ENCODE measurements at regions not wholly inside any gene's neighbourhood (a gene's known extent, or its start where the extent isn't known, plus 50 kb on each side); places are given as distances from the start of the nearest gene placed in this dataset.

- Histone ChIP-seq H3K36me3 (ENCODE audit: control insufficient read depth in 2 of 4, insufficient read depth in 4 of 4, low read length in 3 of 4) (no peaks in the 10 kb centered on the region), H4K91ac (replicated peaks; ENCODE audit: insufficient read length, low read length) (no peak overlapping the region), H3K27ac (ENCODE audit: low read depth, low read length) (no peak overlapping the region; the same call in 1 of the 2 replicates), H3K14ac (ENCODE audit: insufficient read length) (no peak overlapping the region), H4K20me1 (replicated peaks in 1 of 2; ENCODE audit: control insufficient read depth in 1 of 2, insufficient read depth in 2 of 2, low read length in 2 of 2) (no peaks in the 10 kb centered on the region), H2BK5ac (ENCODE audit: low read depth, low read length) (no peak overlapping the region), H2BK20ac (ENCODE audit: low read length) (no peak overlapping the region), H4K8ac (ENCODE audit: extremely low read depth, insufficient read depth, low read length) (no peak overlapping the region), H3K79me2 (ENCODE audit: control insufficient read depth in 1 of 2, insufficient read depth in 2 of 2, low read length in 2 of 2) (no peaks in the 10 kb centered on the region), H3K23ac (ENCODE audit: insufficient read length) (no peak overlapping the region), H3K27me3 (replicated peaks in 1 of 4; ENCODE audit: control insufficient read depth in 3 of 4, extremely low read depth in 1 of 4, insufficient read depth in 3 of 4, low read length in 3 of 4) (no peaks in the 10 kb centered on the region), H3K9ac (replicated peaks in 1 of 4; ENCODE audit: extremely low read depth in 1 of 4, low read depth in 3 of 4, low read length in 3 of 4) (no peak overlapping the region), H3K23me2 (ENCODE audit: low read depth, low read length) (no peaks in the 10 kb centered on the region), H2AK5ac (ENCODE audit: low read depth, low read length) (no peak overlapping the region; the same call in 1 of the 2 replicates), H3K4me2 (ENCODE audit: insufficient read depth in 1 of 2, low read depth in 2 of 2, low read length in 2 of 2) (no peak overlapping the region), H2BK12ac (ENCODE audit: low read depth, low read length) (no peak overlapping the region), H3K4me1 (replicated peaks in 1 of 4; ENCODE audit: control insufficient read depth in 3 of 4, insufficient read depth in 4 of 4, low read length in 3 of 4) (0 out of 7 replicates have a peak, but pooled peaks cover 0 to 5% (median under 1%) of the 10 kb centered on the region in 4 experiments), H2BK15ac (ENCODE audit: low read length) (no peak overlapping the region), H3K18ac (ENCODE audit: extremely low read depth, low read length) (no peak overlapping the region), H3K4me3 (ENCODE audit: extremely low read depth in 1 of 4, insufficient read depth in 2 of 4, low read depth in 3 of 4, low read length in 4 of 4) (no peak overlapping the region), H2BK120ac (replicated peaks; ENCODE audit: low read depth, low read length) (no peak overlapping the region), H3K4ac (replicated peaks; ENCODE audit: insufficient read length, low read depth, low read length) (no peak overlapping the region), H3K56ac (replicated peaks; ENCODE audit: insufficient read length, low read depth, low read length) (no peak overlapping the region), H4K5ac (ENCODE audit: insufficient read length, low read depth, low read length) (no peak overlapping the region), H3K9me3 (ENCODE audit: insufficient read depth in 2 of 2, low read depth in 1 of 2, low read length in 1 of 2) (no peaks in the 10 kb centered on the region), H3K79me1 (ENCODE audit: low read depth, low read length) (no peaks in the 10 kb centered on the region), H2AFZ (ENCODE audit: low read length) (no peak overlapping the region)
- ChIA-PET POLR2A (ENCODE audit: partially characterized antibody) (no interaction called here), CTCF (ENCODE audit: partially characterized antibody) (interaction anchor here (1.0 to 1.2 kb wide), 2 partner anchors 61 to 272 kb away, joined by 3 read pairs; no protein-coding TSS in a partner anchor)
- no peak for TF ChIP-seq CEBPB (IDR thresholded peaks at IDR 0.05; ENCODE audit: low read depth, low read length)
- TF ChIP-seq, protein P1, sequence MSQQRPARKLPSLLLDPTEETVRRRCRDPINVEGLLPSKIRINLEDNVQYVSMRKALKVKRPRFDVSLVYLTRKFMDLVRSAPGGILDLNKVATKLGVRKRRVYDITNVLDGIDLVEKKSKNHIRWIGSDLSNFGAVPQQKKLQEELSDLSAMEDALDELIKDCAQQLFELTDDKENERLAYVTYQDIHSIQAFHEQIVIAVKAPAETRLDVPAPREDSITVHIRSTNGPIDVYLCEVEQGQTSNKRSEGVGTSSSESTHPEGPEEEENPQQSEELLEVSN (IDR thresholded peaks at IDR 0.05) = no peak
- no peak for TF ChIP-seq EZH2 (IDR thresholded peaks at IDR 0.05; ENCODE audit: low read depth, low read length, severe bottlenecking)
- TF ChIP-seq NRF1 (IDR thresholded peaks at IDR 0.05; ENCODE audit: low read depth, low read length) = no peak
- TF ChIP-seq PHF8 (conservative IDR thresholded peaks at IDR 0.05; ENCODE audit: low read depth, low read length) = no peak
- TF ChIP-seq SIX5 (IDR thresholded peaks at IDR 0.05; ENCODE audit: low read depth, low read length) = no peak
- no peak for TF ChIP-seq TBP (IDR thresholded peaks at IDR 0.05; ENCODE audit: low read depth, low read length)
- DNase-seq (ENCODE audit: low read depth in 1 of 2, low spot score in 2 of 2) = no peak
- WGBS, 2 experiments (ENCODE audit: extremely low coverage in 1 of 2, insufficient coverage in 1 of 2, insufficient read length in 1 of 2, insufficient replicate concordance in 2 of 2, low coverage in 1 of 2, low lambda C conversion rate in 2 of 2, missing lambda C conversion rate in 1 of 2) = 79% methylated on average over 1 of the region's 1 CpG; no CpG with 5 or more reads in 1 of the 2 experiments
- no peak for FAIRE-seq
Measured at GRCh38 chr5:30960036-30960435, 233.4 kb upstream of the CDH6 start.

Data from H1 (cell line).